ENCODE measurements at regions not wholly inside any gene's neighbourhood (a gene's known extent, or its start where the extent isn't known, plus 50 kb on each side); places are given as distances from the start of the nearest gene placed in this dataset.

GRCh38 chrX:6363188-6363587, 134.5 kb upstream of the NLGN4X start:
- no peaks in the 10 kb centered on the region for H3K27me3 ChIP-seq (ENCODE audit: insufficient read depth, insufficient read length)
- no peaks in the 10 kb centered on the region for H3K9me3 ChIP-seq (ENCODE audit: insufficient read depth, low read length)
- no peak overlapping the region for H3K4me3 ChIP-seq (ENCODE audit: insufficient read length, low read depth)
- DNase-seq (ENCODE audit: low read depth, low spot score) = no peak
- H3K36me3 ChIP-seq (ENCODE audit: insufficient read depth, insufficient read length, low read length) = no peaks in the 10 kb centered on the region
- no peak for TF ChIP-seq ZNF274 (IDR thresholded peaks at IDR 0.05; ENCODE audit: low read depth, low read length)
- TF ChIP-seq SUZ12 (IDR thresholded peaks at IDR 0.05; ENCODE audit: extremely low read depth, insufficient read depth, insufficient read length) = no peak
- no peak for TF ChIP-seq YY1 (IDR thresholded peaks at IDR 0.05; ENCODE audit: insufficient read depth, insufficient read length)
- H3K4me1 ChIP-seq (ENCODE audit: insufficient read depth, insufficient read length) = no peaks in the 10 kb centered on the region
- H3K9ac ChIP-seq (ENCODE audit: insufficient read length, low read depth) = no peak overlapping the region

- Histone ChIP-seq H3K27me3 (ENCODE audit: insufficient read depth, insufficient read length) (no peaks in the 10 kb centered on the region), H3K9me3 (ENCODE audit: insufficient read depth, low read length) (no peaks in the 10 kb centered on the region), H3K9ac (ENCODE audit: insufficient read length, low read depth) (no peak overlapping the region), H3K4me3 (ENCODE audit: insufficient read length, low read depth) (no peak overlapping the region), H3K4me1 (ENCODE audit: insufficient read depth, insufficient read length) (no peaks in the 10 kb centered on the region), H3K36me3 (ENCODE audit: insufficient read depth, insufficient read length, low read length) (no peaks in the 10 kb centered on the region)
- no peak for TF ChIP-seq SUZ12 (IDR thresholded peaks at IDR 0.05; ENCODE audit: extremely low read depth, insufficient read depth, insufficient read length)
- no peak for TF ChIP-seq YY1 (IDR thresholded peaks at IDR 0.05; ENCODE audit: insufficient read depth, insufficient read length)
- no peak for TF ChIP-seq ZNF274 (IDR thresholded peaks at IDR 0.05; ENCODE audit: low read depth, low read length)
- DNase-seq (ENCODE audit: low read depth, low spot score) = no peak
These were observed 96.8 kb upstream of the NLGN4X start for GRCh38 chrX:6325437-6325836.

GRCh38 chrX:6313356-6313755, 84.7 kb upstream of the NLGN4X start:
- H3K27me3 ChIP-seq (ENCODE audit: insufficient read depth, insufficient read length) = no peaks in the 10 kb centered on the region
- H3K9ac ChIP-seq (ENCODE audit: insufficient read length, low read depth) = no peak overlapping the region
- no peaks in the 10 kb centered on the region for H3K36me3 ChIP-seq (ENCODE audit: insufficient read depth, insufficient read length, low read length)
- no peaks in the 10 kb centered on the region for H3K4me1 ChIP-seq (ENCODE audit: insufficient read depth, insufficient read length)
- no peak for DNase-seq (ENCODE audit: low read depth, low spot score)
- no peak overlapping the region for H3K4me3 ChIP-seq (ENCODE audit: insufficient read length, low read depth)
- H3K9me3 ChIP-seq (ENCODE audit: insufficient read depth, low read length) = peaks cover 14% of the 10 kb centered on the region
- TF ChIP-seq SUZ12 (IDR thresholded peaks at IDR 0.05; ENCODE audit: extremely low read depth, insufficient read depth, insufficient read length) (no peak), YY1 (IDR thresholded peaks at IDR 0.05; ENCODE audit: insufficient read depth, insufficient read length) (no peak), ZNF274 (IDR thresholded peaks at IDR 0.05; ENCODE audit: low read depth, low read length) (no peak)

GRCh38 chrX:6311540-6311939, 82.9 kb upstream of the NLGN4X start:
- Histone ChIP-seq H3K4me1 (ENCODE audit: insufficient read depth, insufficient read length) (no peaks in the 10 kb centered on the region), H3K9ac (ENCODE audit: insufficient read length, low read depth) (no peak overlapping the region), H3K27me3 (ENCODE audit: insufficient read depth, insufficient read length) (no peaks in the 10 kb centered on the region), H3K4me3 (ENCODE audit: insufficient read length, low read depth) (no peak overlapping the region), H3K9me3 (ENCODE audit: insufficient read depth, low read length) (peaks cover 14% of the 10 kb centered on the region), H3K36me3 (ENCODE audit: insufficient read depth, insufficient read length, low read length) (no peaks in the 10 kb centered on the region)
- DNase-seq (ENCODE audit: low read depth, low spot score) = no peak
- no peak for TF ChIP-seq ZNF274 (IDR thresholded peaks at IDR 0.05; ENCODE audit: low read depth, low read length)
- TF ChIP-seq SUZ12 (IDR thresholded peaks at IDR 0.05; ENCODE audit: extremely low read depth, insufficient read depth, insufficient read length) = no peak
- no peak for TF ChIP-seq YY1 (IDR thresholded peaks at IDR 0.05; ENCODE audit: insufficient read depth, insufficient read length)

GRCh38 chrX:6307156-6307555, 78.5 kb upstream of the NLGN4X start:
- H3K4me3 ChIP-seq (ENCODE audit: insufficient read length, low read depth) = no peak overlapping the region
- peak; percentile 20 for DNase-seq (ENCODE audit: low read depth, low spot score)
- H3K9me3 ChIP-seq (ENCODE audit: insufficient read depth, low read length) = peaks cover 14% of the 10 kb centered on the region
- H3K36me3 ChIP-seq (ENCODE audit: insufficient read depth, insufficient read length, low read length) = no peaks in the 10 kb centered on the region
- no peaks in the 10 kb centered on the region for H3K4me1 ChIP-seq (ENCODE audit: insufficient read depth, insufficient read length)
- no peaks in the 10 kb centered on the region for H3K27me3 ChIP-seq (ENCODE audit: insufficient read depth, insufficient read length)
- TF ChIP-seq ZNF274 (IDR thresholded peaks at IDR 0.05; ENCODE audit: low read depth, low read length) (no peak), YY1 (IDR thresholded peaks at IDR 0.05; ENCODE audit: insufficient read depth, insufficient read length) (no peak), SUZ12 (IDR thresholded peaks at IDR 0.05; ENCODE audit: extremely low read depth, insufficient read depth, insufficient read length) (no peak)
- H3K9ac ChIP-seq (ENCODE audit: insufficient read length, low read depth) = no peak overlapping the region

GRCh38 chrX:6299724-6300123, 71.1 kb upstream of the NLGN4X start:
- H3K27me3 ChIP-seq (ENCODE audit: insufficient read depth, insufficient read length) = no peaks in the 10 kb centered on the region
- no peaks in the 10 kb centered on the region for H3K4me1 ChIP-seq (ENCODE audit: insufficient read depth, insufficient read length)
- no peaks in the 10 kb centered on the region for H3K9me3 ChIP-seq (ENCODE audit: insufficient read depth, low read length)
- TF ChIP-seq YY1 (IDR thresholded peaks at IDR 0.05; ENCODE audit: insufficient read depth, insufficient read length) = no peak
- no peak for TF ChIP-seq SUZ12 (IDR thresholded peaks at IDR 0.05; ENCODE audit: extremely low read depth, insufficient read depth, insufficient read length)
- H3K9ac ChIP-seq (ENCODE audit: insufficient read length, low read depth) = no peak overlapping the region
- H3K36me3 ChIP-seq (ENCODE audit: insufficient read depth, insufficient read length, low read length) = no peaks in the 10 kb centered on the region
- no peak for DNase-seq (ENCODE audit: low read depth, low spot score)
- no peak overlapping the region for H3K4me3 ChIP-seq (ENCODE audit: insufficient read length, low read depth)

GRCh38 chrX:6293716-6294115, 65.0 kb upstream of the NLGN4X start:
- H3K4me3 ChIP-seq (ENCODE audit: insufficient read length, low read depth) = no peak overlapping the region
- TF ChIP-seq ZNF274 (IDR thresholded peaks at IDR 0.05; ENCODE audit: low read depth, low read length) (no peak), SUZ12 (IDR thresholded peaks at IDR 0.05; ENCODE audit: extremely low read depth, insufficient read depth, insufficient read length) (no peak), YY1 (IDR thresholded peaks at IDR 0.05; ENCODE audit: insufficient read depth, insufficient read length) (no peak)
- no peaks in the 10 kb centered on the region for H3K36me3 ChIP-seq (ENCODE audit: insufficient read depth, insufficient read length, low read length)
- DNase-seq (ENCODE audit: low read depth, low spot score) = no peak
- H3K9ac ChIP-seq (ENCODE audit: insufficient read length, low read depth) = no peak overlapping the region
- no peaks in the 10 kb centered on the region for H3K4me1 ChIP-seq (ENCODE audit: insufficient read depth, insufficient read length)
- H3K9me3 ChIP-seq (ENCODE audit: insufficient read depth, low read length) = no peaks in the 10 kb centered on the region
- no peaks in the 10 kb centered on the region for H3K27me3 ChIP-seq (ENCODE audit: insufficient read depth, insufficient read length)

GRCh38 chrX:6292599-6292998, 63.9 kb upstream of the NLGN4X start:
- Histone ChIP-seq H3K9me3 (ENCODE audit: insufficient read depth, low read length) (no peaks in the 10 kb centered on the region), H3K4me1 (ENCODE audit: insufficient read depth, insufficient read length) (no peaks in the 10 kb centered on the region), H3K4me3 (ENCODE audit: insufficient read length, low read depth) (no peak overlapping the region), H3K36me3 (ENCODE audit: insufficient read depth, insufficient read length, low read length) (no peaks in the 10 kb centered on the region), H3K9ac (ENCODE audit: insufficient read length, low read depth) (no peak overlapping the region), H3K27me3 (ENCODE audit: insufficient read depth, insufficient read length) (no peaks in the 10 kb centered on the region)
- no peak for DNase-seq (ENCODE audit: low read depth, low spot score)
- TF ChIP-seq YY1 (IDR thresholded peaks at IDR 0.05; ENCODE audit: insufficient read depth, insufficient read length) (no peak), SUZ12 (IDR thresholded peaks at IDR 0.05; ENCODE audit: extremely low read depth, insufficient read depth, insufficient read length) (no peak), ZNF274 (IDR thresholded peaks at IDR 0.05; ENCODE audit: low read depth, low read length) (no peak)
